GM23248 (cell line): ENCODE measurements at regions not wholly inside any gene's neighbourhood (a gene's known extent, or its start where the extent isn't known, plus 50 kb on each side); places are given as distances from the start of the nearest gene placed in this dataset.
"Not testable (repeated sequence)": the region's sequence is repeated elsewhere in the genome, so short reads cannot be mapped to it uniquely, and the experiment has no call there.

ENCODE experiments used
- DNase-seq: peaks from one replicate; pipeline ENCODE4 v3.0.0-alpha.2; 2015
- H2AFZ ChIP-seq: fragments of 200-600 bp; sonication (generic); 2 replicates; pipeline ENCODE4 v1.6.1; 2016; ENCODE audit warnings: antibody characterized with exemption
- H3F3A ChIP-seq: fragments of 200-600 bp; sonication (generic); 2 replicates; pipeline ENCODE4 v1.6.1; 2016; ENCODE audit warnings: mild to moderate bottlenecking, antibody characterized with exemption, mixed run types; ENCODE audit not compliant: insufficient read depth
- H3K27ac ChIP-seq: fragments of 200-600 bp; sonication (generic); 2 replicates; pipeline ENCODE4 v1.5.1; 2016; ENCODE audit warnings: mild to moderate bottlenecking
- H3K27me3 ChIP-seq: fragments of 200-600 bp; sonication (generic); replicated peaks from 2 replicates; pipeline ENCODE4 v1.6.1; 2016; ENCODE audit warnings: mild to moderate bottlenecking; ENCODE audit not compliant: insufficient read depth
- H3K36me3 ChIP-seq: fragments of 200-600 bp; sonication (generic); 2 replicates; pipeline ENCODE4 v1.6.1; 2016; ENCODE audit warnings: low read depth, mild to moderate bottlenecking
- H3K4me1 ChIP-seq: fragments of 200-600 bp; sonication (generic); 2 replicates; pipeline ENCODE4 v1.6.1; 2016; ENCODE audit warnings: mild to moderate bottlenecking; ENCODE audit not compliant: insufficient read depth
- H3K4me2 ChIP-seq: fragments of 200-600 bp; sonication (generic); one replicate; pipeline ENCODE4 v1.6.1; 2016; ENCODE audit warnings: mild to moderate bottlenecking; ENCODE audit not compliant: unreplicated experiment
- H3K4me3 ChIP-seq: fragments of 200-600 bp; sonication (generic); 2 replicates; pipeline ENCODE4 v1.5.1; 2016; ENCODE audit warnings: mild to moderate bottlenecking
- H3K79me2 ChIP-seq: fragments of 200-600 bp; sonication (generic); 2 replicates; pipeline ENCODE4 v1.6.1; 2016; ENCODE audit warnings: mild to moderate bottlenecking; ENCODE audit not compliant: insufficient read depth
- H3K9ac ChIP-seq: fragments of 200-600 bp; sonication (generic); 2 replicates; pipeline ENCODE4 v1.6.1; 2016; ENCODE audit warnings: mild to moderate bottlenecking
- H3K9me2 ChIP-seq: fragments of 200-600 bp; sonication (generic); 2 replicates; pipeline ENCODE4 v1.6.1; 2016; ENCODE audit warnings: mixed run types, mild to moderate bottlenecking, moderate library complexity; ENCODE audit not compliant: insufficient read depth
- H3K9me3 ChIP-seq: fragments of 200-600 bp; sonication (generic); one replicate; pipeline ENCODE4 v1.6.1; 2017; ENCODE audit warnings: low read depth
- H4K20me1 ChIP-seq: fragments of 200-600 bp; sonication (generic); 2 replicates; pipeline ENCODE4 v1.6.0; 2016; ENCODE audit not compliant: insufficient read depth
- EZH2 ChIP-seq: fragments of 200-600 bp; sonication (generic); IDR thresholded peaks from 2 replicates; pipeline ENCODE4 v1.6.1; 2018; ENCODE audit warnings: antibody characterized with exemption, mild to moderate bottlenecking; ENCODE audit not compliant: insufficient read depth, poor library complexity, severe bottlenecking
- EZH2phosphoT487 ChIP-seq: fragments of 200-600 bp; sonication (generic); IDR thresholded peaks from 2 replicates; pipeline ENCODE4 v1.6.1; 2018; ENCODE audit warnings: antibody characterized with exemption, moderate library complexity, mild to moderate bottlenecking, low read depth; ENCODE audit not compliant: insufficient read depth
- WGBS, 2 experiments: methylation state at CpG; one replicate each; pipeline ENCODE4 v1.1.6; 2015 to 2017; ENCODE audit warnings: low lambda C conversion rate in 2 of 2, low coverage in 1 of 2; ENCODE audit errors: missing lambda C conversion rate in 2 of 2; 5-methylcytosine and 5-hydroxymethylcytosine counted together
- in situ Hi-C: fragments of 300-500 bp; cut with MboI; formaldehyde crosslinking; loops from 2 replicates; pipeline ENCODE4 v1.15.0; 2020

- Histone ChIP-seq H3K27me3 (no peaks in the 10 kb centered on the region), H4K20me1 (no peaks in the 10 kb centered on the region), H3K9ac (no peak overlapping the region), H3K4me3 (no peak overlapping the region), H3K36me3 (no peaks in the 10 kb centered on the region), H3K4me1 (no peaks in the 10 kb centered on the region), H3F3A (no peaks in the 10 kb centered on the region), H2AFZ (no peak overlapping the region), H3K9me2 (no peaks in the 10 kb centered on the region), H3K9me3 (no peaks in the 10 kb centered on the region), H3K79me2 (no peaks in the 10 kb centered on the region), H3K4me2 (no peak overlapping the region), H3K27ac (no peak overlapping the region)
- 3 to 4% methylated on average over 2 of the region's 2 CpGs for WGBS, 2 experiments
- TF ChIP-seq EZH2 (no peak), EZH2phosphoT487 (no peak)
- in situ Hi-C loops: no loop called here
- peak; percentile 1 for DNase-seq
Observed at GRCh38 chrX:130497531-130497930, 95.7 kb downstream of the RBMX2 start.

GRCh38 chrX:130498653-130499274, 97.0 kb downstream of the RBMX2 start:
- H3F3A ChIP-seq: no peaks in the 10 kb centered on the region
- no peak overlapping the region for H3K27ac ChIP-seq
- no peak overlapping the region for H3K9ac ChIP-seq
- no peaks in the 10 kb centered on the region for H3K27me3 ChIP-seq
- WGBS, 2 experiments: 83 to 88% methylated on average over 1 of the region's 1 CpG
- no peaks in the 10 kb centered on the region for H3K79me2 ChIP-seq
- H4K20me1 ChIP-seq: no peaks in the 10 kb centered on the region
- H3K4me2 ChIP-seq: no peak overlapping the region
- no peaks in the 10 kb centered on the region for H3K9me2 ChIP-seq
- no peak overlapping the region for H2AFZ ChIP-seq
- H3K4me1 ChIP-seq: no peaks in the 10 kb centered on the region
- no peaks in the 10 kb centered on the region for H3K9me3 ChIP-seq
- no peaks in the 10 kb centered on the region for H3K36me3 ChIP-seq
- in situ Hi-C loops: no loop called here
- no peak for DNase-seq
- no peak overlapping the region for H3K4me3 ChIP-seq
- no peak for TF ChIP-seq EZH2
- TF ChIP-seq EZH2phosphoT487: no peak

- no peaks in the 10 kb centered on the region for H3K27me3 ChIP-seq
- H3K9ac ChIP-seq: no peak overlapping the region
- no peak overlapping the region for H3K4me2 ChIP-seq
- TF ChIP-seq EZH2 (no peak), EZH2phosphoT487 (no peak)
- no peak overlapping the region for H3K27ac ChIP-seq
- no peaks in the 10 kb centered on the region for H3K36me3 ChIP-seq
- H4K20me1 ChIP-seq: no peaks in the 10 kb centered on the region
- H3K79me2 ChIP-seq: no peaks in the 10 kb centered on the region
- in situ Hi-C loops: no loop called here
- no peak for DNase-seq
- 49 to 70% methylated on average over 2 to 3 of the region's 3 CpGs for WGBS, 2 experiments
- no peak overlapping the region for H2AFZ ChIP-seq
- H3F3A ChIP-seq: no peaks in the 10 kb centered on the region
- H3K9me2 ChIP-seq: no peaks in the 10 kb centered on the region
- no peak overlapping the region for H3K4me3 ChIP-seq
- no peaks in the 10 kb centered on the region for H3K9me3 ChIP-seq
- no peaks in the 10 kb centered on the region for H3K4me1 ChIP-seq
Observed at GRCh38 chrX:130502016-130502570, 100.3 kb downstream of the RBMX2 start.

GRCh38 chrX:130504019-130504418, 102.2 kb downstream of the RBMX2 start:
- no peaks in the 10 kb centered on the region for H3K36me3 ChIP-seq
- no peaks in the 10 kb centered on the region for H3K79me2 ChIP-seq
- TF ChIP-seq EZH2: no peak
- no peak for TF ChIP-seq EZH2phosphoT487
- H3K27ac ChIP-seq: no peak overlapping the region
- 94% methylated on average over 2 of the region's 2 CpGs; no CpG with 5 or more reads in 1 of the 2 experiments for WGBS, 2 experiments
- H3K9ac ChIP-seq: no peak overlapping the region
- no peak overlapping the region for H3K4me3 ChIP-seq
- H3F3A ChIP-seq: no peaks in the 10 kb centered on the region
- no peak overlapping the region for H3K4me2 ChIP-seq
- no peak for DNase-seq
- no peaks in the 10 kb centered on the region for H3K9me2 ChIP-seq
- H2AFZ ChIP-seq: no peak overlapping the region
- no peaks in the 10 kb centered on the region for H3K4me1 ChIP-seq
- H3K27me3 ChIP-seq: no peaks in the 10 kb centered on the region
- in situ Hi-C loops: no loop called here
- no peaks in the 10 kb centered on the region for H3K9me3 ChIP-seq
- no peaks in the 10 kb centered on the region for H4K20me1 ChIP-seq

- in situ Hi-C loops: no loop called here
- Histone ChIP-seq H3F3A (no peaks in the 10 kb centered on the region), H3K27ac (no peak overlapping the region), H3K36me3 (no peaks in the 10 kb centered on the region), H3K79me2 (no peaks in the 10 kb centered on the region), H2AFZ (no peak overlapping the region), H4K20me1 (no peaks in the 10 kb centered on the region), H3K9ac (no peak overlapping the region), H3K27me3 (no peaks in the 10 kb centered on the region), H3K4me3 (no peak overlapping the region), H3K4me1 (no peaks in the 10 kb centered on the region), H3K4me2 (no peak overlapping the region), H3K9me3 (no peaks in the 10 kb centered on the region), H3K9me2 (no peaks in the 10 kb centered on the region)
- no peak for TF ChIP-seq EZH2
- DNase-seq: no peak
- WGBS, 2 experiments: 56 to 81% methylated on average over 2 of the region's 2 CpGs
Observed at GRCh38 chrX:130507015-130507414, 105.2 kb downstream of the RBMX2 start.

GRCh38 chrX:130512534-130512933, 110.7 kb downstream of the RBMX2 start:
- H3K27ac ChIP-seq, H3K9ac ChIP-seq, H2AFZ ChIP-seq, H3K4me2 ChIP-seq, H3K36me3 ChIP-seq, H3K79me2 ChIP-seq, H3K9me3 ChIP-seq, H3F3A ChIP-seq, in situ Hi-C loops, H3K9me2 ChIP-seq, H4K20me1 ChIP-seq, H3K27me3 ChIP-seq, DNase-seq, H3K4me3 ChIP-seq, H3K4me1 ChIP-seq: not testable (repeated sequence)
- 65 to 72% methylated on average over 3 of the region's 3 CpGs for WGBS, 2 experiments
